ENCODE measurements at regions not wholly inside any gene's neighbourhood (a gene's known extent, or its start where the extent isn't known, plus 50 kb on each side); places are given as distances from the start of the nearest gene placed in this dataset.
"Not testable (repeated sequence)": the region's sequence is repeated elsewhere in the genome, so short reads cannot be mapped to it uniquely, and the experiment has no call there.

DNA sequence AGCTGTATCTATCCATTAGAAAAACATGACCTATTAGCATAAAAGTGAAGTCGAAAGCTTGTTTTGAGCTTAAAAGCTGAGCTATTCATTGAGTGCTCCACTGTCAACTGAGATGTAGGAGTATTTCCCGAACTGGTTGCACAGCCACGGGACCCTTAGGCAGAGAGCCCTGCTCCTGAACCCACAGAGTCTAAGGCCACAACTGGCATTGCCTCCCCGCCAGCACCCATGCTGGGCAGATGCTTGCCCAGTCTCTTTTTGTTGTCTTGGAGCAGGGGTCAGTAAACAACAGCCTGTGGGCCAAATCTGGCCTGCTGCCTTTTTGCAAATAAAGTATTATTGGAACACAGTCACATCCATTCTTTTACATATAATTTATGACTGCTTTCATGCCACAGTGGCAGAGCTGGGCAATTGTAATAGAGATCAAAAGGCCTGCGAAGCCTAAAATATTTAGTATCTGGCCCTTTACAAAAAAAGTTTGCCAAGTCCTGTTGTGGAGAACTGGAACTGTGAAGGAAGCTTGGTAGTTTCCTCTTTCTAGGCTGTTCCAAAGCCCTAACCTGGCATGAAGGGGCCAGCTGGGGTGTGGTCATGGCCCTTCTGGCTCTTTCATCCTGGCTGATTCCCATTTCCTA lies 58.4 kb upstream of the WAPL start:
- no peak overlapping the region for H3K4me3 ChIP-seq
- H3K36me3 ChIP-seq (ENCODE audit: low read depth), result no peaks in the 10 kb centered on the region
- H3K4me1 ChIP-seq (ENCODE audit: low read depth), result no peaks in the 10 kb centered on the region
- intact Hi-C loops (cut with DNase I, micrococcal nuclease), result loop anchor here in 1 of 2 donors (10.0 kb wide), 1 partner anchor 185 kb away; no protein-coding TSS in a partner anchor
- TF ChIP-seq, protein P1, sequence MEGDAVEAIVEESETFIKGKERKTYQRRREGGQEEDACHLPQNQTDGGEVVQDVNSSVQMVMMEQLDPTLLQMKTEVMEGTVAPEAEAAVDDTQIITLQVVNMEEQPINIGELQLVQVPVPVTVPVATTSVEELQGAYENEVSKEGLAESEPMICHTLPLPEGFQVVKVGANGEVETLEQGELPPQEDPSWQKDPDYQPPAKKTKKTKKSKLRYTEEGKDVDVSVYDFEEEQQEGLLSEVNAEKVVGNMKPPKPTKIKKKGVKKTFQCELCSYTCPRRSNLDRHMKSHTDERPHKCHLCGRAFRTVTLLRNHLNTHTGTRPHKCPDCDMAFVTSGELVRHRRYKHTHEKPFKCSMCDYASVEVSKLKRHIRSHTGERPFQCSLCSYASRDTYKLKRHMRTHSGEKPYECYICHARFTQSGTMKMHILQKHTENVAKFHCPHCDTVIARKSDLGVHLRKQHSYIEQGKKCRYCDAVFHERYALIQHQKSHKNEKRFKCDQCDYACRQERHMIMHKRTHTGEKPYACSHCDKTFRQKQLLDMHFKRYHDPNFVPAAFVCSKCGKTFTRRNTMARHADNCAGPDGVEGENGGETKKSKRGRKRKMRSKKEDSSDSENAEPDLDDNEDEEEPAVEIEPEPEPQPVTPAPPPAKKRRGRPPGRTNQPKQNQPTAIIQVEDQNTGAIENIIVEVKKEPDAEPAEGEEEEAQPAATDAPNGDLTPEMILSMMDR (IDR thresholded peaks at IDR 0.05), result no peak
- DNase-seq, result no peak
- no peaks in the 10 kb centered on the region for H3K9me3 ChIP-seq
- no peak for ATAC-seq

DNA sequence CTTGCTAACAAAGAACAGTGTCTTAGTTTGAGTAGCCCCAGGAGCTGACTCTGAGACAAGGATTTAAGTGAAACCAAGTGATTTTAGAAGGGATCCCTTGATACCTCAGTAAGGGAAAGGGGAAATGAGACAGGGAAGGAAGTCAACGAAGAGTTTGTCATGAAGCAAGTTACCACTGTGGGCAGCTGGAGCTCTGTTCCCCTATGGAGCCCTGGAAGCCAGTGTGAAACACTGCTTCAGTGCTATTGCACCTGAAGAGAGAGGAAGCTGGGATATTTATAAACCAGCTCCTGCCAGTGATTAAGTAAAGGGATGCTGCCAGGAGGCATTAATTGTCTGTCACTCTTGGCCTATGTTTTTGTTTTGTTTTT lies 58.9 kb upstream of the WAPL start:
- H3K9me3 ChIP-seq, result no peaks in the 10 kb centered on the region
- H3K4me1 ChIP-seq (ENCODE audit: low read depth), result no peaks in the 10 kb centered on the region
- intact Hi-C loops (cut with DNase I, micrococcal nuclease), result loop anchor here in 1 of 2 donors (10.0 kb wide), 1 partner anchor 186 kb away; no protein-coding TSS in a partner anchor
- DNase-seq (no peak), ATAC-seq (peak; percentile 25)
- H3K36me3 ChIP-seq (ENCODE audit: low read depth), result no peaks in the 10 kb centered on the region
- TF ChIP-seq, protein P1 (IDR thresholded peaks at IDR 0.05), result no peak
- no peak overlapping the region for H3K4me3 ChIP-seq

DNA sequence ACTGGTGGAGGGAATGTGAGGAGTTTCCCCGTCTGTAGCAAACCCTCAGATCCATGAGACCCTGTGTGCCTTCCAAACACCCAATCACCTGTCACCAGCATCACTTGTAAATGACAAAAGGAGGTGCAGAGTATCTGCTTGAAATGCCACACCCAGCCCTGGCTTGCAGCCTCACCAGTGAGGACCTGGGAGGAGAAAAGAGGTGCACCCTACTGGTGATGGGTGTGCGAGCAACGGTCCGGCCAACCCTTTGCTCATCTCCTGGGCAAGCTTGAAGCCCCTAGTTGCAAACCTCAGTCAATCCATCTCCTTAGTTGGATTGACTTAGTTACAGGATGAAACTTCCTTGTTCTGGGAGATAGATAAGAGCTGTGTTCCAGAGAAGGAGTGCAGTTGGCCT lies 62.4 kb upstream of the WAPL start:
- ATAC-seq, result no peak
- no peaks in the 10 kb centered on the region for H3K36me3 ChIP-seq (ENCODE audit: low read depth)
- no peak for DNase-seq
- TF ChIP-seq, protein P1 (IDR thresholded peaks at IDR 0.05), result no peak
- H3K4me3 ChIP-seq, result no peak overlapping the region
- intact Hi-C loops (cut with DNase I, micrococcal nuclease), result loop anchor here in 1 of 2 donors (10.0 kb wide), 1 partner anchor 189 kb away; no protein-coding TSS in a partner anchor
- no peaks in the 10 kb centered on the region for H3K9me3 ChIP-seq
- no peaks in the 10 kb centered on the region for H3K4me1 ChIP-seq (ENCODE audit: low read depth)

DNA sequence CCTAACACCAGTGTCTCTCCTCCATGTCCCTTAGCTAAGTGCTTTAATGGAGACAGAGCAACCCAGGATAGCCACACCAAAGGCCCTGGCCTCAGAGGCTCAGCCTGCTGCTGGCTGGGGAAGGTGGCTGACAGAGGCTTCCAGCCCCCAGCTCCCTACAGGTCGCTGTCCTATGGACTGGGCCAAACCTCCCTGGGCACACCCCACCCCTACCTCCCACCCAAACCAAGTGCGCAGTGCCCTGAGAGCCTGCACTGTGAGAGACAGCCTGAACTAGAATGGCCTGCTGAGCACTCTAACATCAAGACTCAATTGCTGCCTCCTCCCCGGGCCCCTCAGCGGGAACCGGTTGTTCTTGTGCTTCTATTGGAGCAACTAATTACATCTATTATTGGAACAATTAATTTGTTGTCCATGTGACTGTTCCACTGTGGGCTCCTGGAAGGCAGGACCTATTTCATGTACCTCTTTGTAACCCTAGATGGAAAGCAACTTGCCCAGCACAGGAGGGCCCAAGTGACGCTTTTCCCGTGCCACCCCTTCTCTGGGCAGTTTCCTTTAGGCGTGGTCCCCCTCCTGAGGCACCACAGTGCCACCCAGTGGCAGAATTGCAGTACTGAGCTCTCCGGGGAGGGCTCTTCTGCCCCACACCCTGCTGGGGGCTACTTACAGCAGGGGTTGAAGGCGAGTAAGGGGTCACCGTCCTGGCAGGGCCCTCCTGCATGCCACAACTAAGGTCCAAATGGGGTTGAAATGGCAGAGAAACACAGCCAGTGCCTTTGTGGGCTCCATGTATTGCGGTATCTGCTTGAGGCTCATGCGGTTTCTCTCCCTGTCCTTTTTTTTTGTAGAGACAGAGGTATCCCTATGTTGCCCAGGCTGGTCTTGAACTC lies 63.7 kb upstream of the WAPL start:
- Histone ChIP-seq H3K4me1 (ENCODE audit: low read depth) (no peaks in the 10 kb centered on the region), H3K4me3 (no peak overlapping the region), H3K36me3 (ENCODE audit: low read depth) (no peaks in the 10 kb centered on the region), H3K9me3 (no peaks in the 10 kb centered on the region)
- peak; percentile 98 for ATAC-seq
- TF ChIP-seq, protein P1 (IDR thresholded peaks at IDR 0.05), result peak; percentile 84
- intact Hi-C loops (cut with DNase I, micrococcal nuclease), result loop anchor here (5.0 to 10.0 kb wide), 2 partner anchors 183 to 190 kb away; no protein-coding TSS in a partner anchor
- peak; percentile 70 to 83 (median 75) for DNase-seq

DNA sequence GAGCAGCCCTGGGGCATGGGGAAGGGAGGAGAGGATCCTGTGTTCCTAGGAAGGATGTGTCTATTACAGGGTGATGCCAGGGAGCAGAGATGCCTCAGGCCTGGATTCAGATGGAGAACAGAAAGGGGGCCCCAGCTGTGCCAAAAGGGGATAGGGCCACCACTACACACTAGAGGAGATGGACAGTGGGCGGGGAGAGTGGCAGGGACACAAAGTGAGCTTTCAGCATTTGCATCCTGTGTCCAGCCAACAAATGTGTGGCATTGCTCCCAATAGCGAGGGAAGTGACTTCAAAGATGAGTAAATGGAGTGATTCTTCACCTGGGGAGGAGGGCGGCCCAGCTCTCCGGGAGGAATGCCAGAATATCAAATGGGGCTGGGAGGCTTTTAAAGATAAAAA lies 64.9 kb upstream of the WAPL start:
- H3K36me3 ChIP-seq (ENCODE audit: low read depth), result no peaks in the 10 kb centered on the region
- TF ChIP-seq, protein P1 (IDR thresholded peaks at IDR 0.05), result no peak
- intact Hi-C loops (cut with DNase I, micrococcal nuclease), result loop anchor here (5.0 to 10.0 kb wide), 2 partner anchors 184 to 192 kb away; no protein-coding TSS in a partner anchor
- H3K9me3 ChIP-seq, result no peaks in the 10 kb centered on the region
- no peak for ATAC-seq
- H3K4me3 ChIP-seq, result no peak overlapping the region
- no peaks in the 10 kb centered on the region for H3K4me1 ChIP-seq (ENCODE audit: low read depth)
- DNase-seq, result no peak

DNA sequence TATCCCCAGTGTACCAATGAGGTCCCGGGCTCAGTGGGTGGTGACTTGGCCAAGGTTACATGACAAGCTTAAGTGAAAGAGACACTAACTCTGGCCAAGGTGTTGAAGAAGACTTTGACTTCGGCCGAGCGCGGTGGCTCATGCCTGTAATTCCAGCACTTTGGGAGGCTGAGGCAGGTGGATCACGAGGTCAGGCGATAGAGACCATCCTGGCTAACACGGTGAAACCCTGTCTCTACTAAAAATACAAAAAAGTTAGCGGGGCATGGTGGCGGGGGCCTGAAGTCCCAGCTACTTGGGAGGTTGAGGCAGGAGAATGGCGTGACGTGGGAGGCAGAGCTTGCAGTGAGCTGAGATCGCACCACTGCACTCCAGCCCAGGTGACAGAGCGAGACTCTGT lies 65.6 kb upstream of the OPN4 start:
- intact Hi-C loops (cut with DNase I, micrococcal nuclease), result loop anchor here (5.0 to 10.0 kb wide), 2 partner anchors 186 to 194 kb away; no protein-coding TSS in a partner anchor
- DNase-seq; H3K4me3 ChIP-seq; ATAC-seq; H3K36me3 ChIP-seq (ENCODE audit: low read depth); H3K9me3 ChIP-seq; H3K4me1 ChIP-seq (ENCODE audit: low read depth): not testable (repeated sequence)
